Fibroblast of lung (primary cell): ENCODE measurements at regions not wholly inside any gene's neighbourhood (a gene's known extent, or its start where the extent isn't known, plus 50 kb on each side); places are given as distances from the start of the nearest gene placed in this dataset.

Experiments used
- DNase-seq, 2 donors: peaks; one replicate each; pipeline versions ENCODE4 v3.0.0 to v3.0.0-alpha.2; 2010; ENCODE audit warnings: low read depth in 2 of 2
- H2AFZ ChIP-seq: 2 replicates; pipeline ENCODE4 v1.5.1; 2012; ENCODE audit warnings: low read length, control low read depth, inconsistent platforms
- H3K27ac ChIP-seq: 2 replicates; pipeline ENCODE4 v1.5.1; 2011; ENCODE audit warnings: low read length, control low read depth; ENCODE audit not compliant: insufficient read depth
- H3K27me3 ChIP-seq: 2 replicates; pipeline ENCODE4 v1.5.1; 2011; ENCODE audit warnings: mild to moderate bottlenecking, low read length; ENCODE audit not compliant: control insufficient read depth, insufficient read depth
- H3K36me3 ChIP-seq: 2 replicates; pipeline ENCODE4 v1.5.1; 2011; ENCODE audit warnings: low read length; ENCODE audit not compliant: control insufficient read depth, insufficient read depth
- H3K4me1 ChIP-seq: 2 replicates; pipeline ENCODE4 v1.5.1; 2011; ENCODE audit warnings: low read length; ENCODE audit not compliant: control insufficient read depth, insufficient read depth; ENCODE audit errors: extremely low read depth
- H3K4me2 ChIP-seq: 2 replicates; pipeline ENCODE4 v1.5.1; 2011; ENCODE audit warnings: low read length, control low read depth; ENCODE audit not compliant: insufficient read depth; ENCODE audit errors: extremely low read depth
- H3K4me3 ChIP-seq, 4 experiments: fragments of 200-600 bp in 1 of 4; sonication (generic) in 1 of 4; replicated peaks in 1 of 4; 2 replicates each; pipeline ENCODE4 v1.5.1; 2011 to 2016; ENCODE audit warnings: low read length in 4 of 4, low read depth in 3 of 4, mild to moderate bottlenecking in 3 of 4, control low read depth in 2 of 4, inconsistent platforms in 1 of 4, mixed read lengths in 1 of 4; ENCODE audit not compliant: insufficient read depth in 1 of 4; ENCODE audit errors: control extremely low read depth in 1 of 4
- H3K79me2 ChIP-seq: 2 replicates; pipeline ENCODE4 v1.5.1; 2012; ENCODE audit warnings: mild to moderate bottlenecking, low read length, inconsistent platforms; ENCODE audit not compliant: control insufficient read depth, insufficient read depth
- H3K9ac ChIP-seq: 2 replicates; pipeline ENCODE4 v1.5.1; 2011; ENCODE audit warnings: mild to moderate bottlenecking, low read length, control low read depth; ENCODE audit not compliant: insufficient read depth
- H3K9me3 ChIP-seq: 2 replicates; pipeline ENCODE4 v1.5.1; 2012; ENCODE audit warnings: low read depth, low read length; ENCODE audit not compliant: control insufficient read depth, insufficient read depth
- H4K20me1 ChIP-seq: 2 replicates; pipeline ENCODE4 v1.5.1; 2011; ENCODE audit warnings: low read length; ENCODE audit not compliant: control insufficient read depth, insufficient read depth; ENCODE audit errors: extremely low read depth
- CTCF ChIP-seq, 2 donors: IDR thresholded peaks in 1 of 2; conservative IDR thresholded peaks in 1 of 2; 1 replicate in 1 of 2; 2 replicates in 1 of 2; pipeline ENCODE4 v1.5.1; 2011 to 2012; ENCODE audit warnings: low read length in 2 of 2, control low read depth in 1 of 2, inconsistent platforms in 1 of 2, low read depth in 1 of 2, mild to moderate bottlenecking in 1 of 2
- EZH2 ChIP-seq: IDR thresholded peaks from 2 replicates; pipeline ENCODE4 v1.5.1; 2012; ENCODE audit warnings: low read length, control low read depth, mild to moderate bottlenecking; ENCODE audit errors: missing control alignments

- Histone ChIP-seq H3K4me2 (no peak overlapping the region), H3K79me2 (no peaks in the 10 kb centered on the region), H3K36me3 (no peaks in the 10 kb centered on the region), H3K4me1 (no peaks in the 10 kb centered on the region), H3K9ac (no peak overlapping the region), H3K27ac (no peak overlapping the region), H3K4me3 (no peak overlapping the region), H3K9me3 (no peaks in the 10 kb centered on the region), H3K27me3 (no peaks in the 10 kb centered on the region), H4K20me1 (no peaks in the 10 kb centered on the region), H2AFZ (no peak overlapping the region)
- no peak for DNase-seq
- no peak for TF ChIP-seq EZH2
- TF ChIP-seq CTCF (conservative IDR thresholded peaks at IDR 0.05 in 1 of 2, IDR thresholded peaks at IDR 0.05 in 1 of 2; ENCODE audit: low read depth in 1 of 2, low read length in 2 of 2): no peak
Observed at GRCh38 chr10:128901236-128901635, 565.8 kb upstream of the MGMT start.

- no peak overlapping the region for H3K27ac ChIP-seq
- TF ChIP-seq EZH2 (no peak), CTCF (conservative IDR thresholded peaks at IDR 0.05 in 1 of 2, IDR thresholded peaks at IDR 0.05 in 1 of 2; ENCODE audit: low read depth in 1 of 2, low read length in 2 of 2) (no peak)
Observed at GRCh38 chr10:128902031-128902710, 564.9 kb upstream of the MGMT start.

GRCh38 chr10:128907155-128907941, 559.7 kb upstream of the MGMT start:
- TF ChIP-seq EZH2 (no peak), CTCF (conservative IDR thresholded peaks at IDR 0.05 in 1 of 2, IDR thresholded peaks at IDR 0.05 in 1 of 2; ENCODE audit: low read depth in 1 of 2, low read length in 2 of 2) (no peak)
- H3K4me2 ChIP-seq: no peak overlapping the region
- H4K20me1 ChIP-seq: no peaks in the 10 kb centered on the region
- no peaks in the 10 kb centered on the region for H3K4me1 ChIP-seq
- no peaks in the 10 kb centered on the region for H3K9me3 ChIP-seq
- no peak overlapping the region for H2AFZ ChIP-seq
- no peaks in the 10 kb centered on the region for H3K36me3 ChIP-seq
- H3K27ac ChIP-seq: no peak overlapping the region
- no peaks in the 10 kb centered on the region for H3K79me2 ChIP-seq
- no peak overlapping the region for H3K9ac ChIP-seq
- H3K4me3 ChIP-seq: no peak overlapping the region
- no peak for DNase-seq
- H3K27me3 ChIP-seq: no peaks in the 10 kb centered on the region

More at GRCh38 chr10:128902031-128902710, 564.9 kb upstream of the MGMT start:
- no peak overlapping the region for H3K4me3 ChIP-seq
- no peak overlapping the region for H2AFZ ChIP-seq
- H3K4me2 ChIP-seq: no peak overlapping the region
- H3K36me3 ChIP-seq: no peaks in the 10 kb centered on the region
- no peaks in the 10 kb centered on the region for H3K9me3 ChIP-seq
- H3K9ac ChIP-seq: no peak overlapping the region
- H3K27me3 ChIP-seq: no peaks in the 10 kb centered on the region
- H3K4me1 ChIP-seq: no peaks in the 10 kb centered on the region
- H4K20me1 ChIP-seq: no peaks in the 10 kb centered on the region
- H3K79me2 ChIP-seq: no peaks in the 10 kb centered on the region
- DNase-seq: no peak
